Trophoblast cell (in vitro differentiated cells and primary cell): ENCODE measurements at regions not wholly inside any gene's neighbourhood (a gene's known extent, or its start where the extent isn't known, plus 50 kb on each side); places are given as distances from the start of the nearest gene placed in this dataset.

ENCODE experiments used
- DNase-seq, 2 donors: peaks; one replicate each; pipeline ENCODE4 v3.0.0-alpha.2; 2016
- H2AFZ ChIP-seq: 2 replicates; pipeline ENCODE4 v1.6.1; 2013; ENCODE audit warnings: low read length, moderate library complexity, mild to moderate bottlenecking; ENCODE audit not compliant: insufficient read depth, poor library complexity
- H2AK5ac ChIP-seq: 2 replicates; pipeline ENCODE4 v1.6.1; 2013; ENCODE audit warnings: mild to moderate bottlenecking, low read length
- H2BK120ac ChIP-seq: 2 replicates; pipeline ENCODE4 v1.6.1; 2013; ENCODE audit warnings: low read length, mild to moderate bottlenecking, moderate library complexity; ENCODE audit not compliant: insufficient read depth, poor library complexity
- H2BK12ac ChIP-seq: 2 replicates; pipeline ENCODE4 v1.6.1; 2013; ENCODE audit warnings: mild to moderate bottlenecking, low read length, moderate library complexity
- H2BK5ac ChIP-seq: 2 replicates; pipeline ENCODE4 v1.6.1; 2013; ENCODE audit warnings: low read length, low read depth, moderate library complexity, mild to moderate bottlenecking; ENCODE audit not compliant: poor library complexity
- H3K14ac ChIP-seq: 2 replicates; pipeline ENCODE4 v1.6.1; 2013; ENCODE audit warnings: mild to moderate bottlenecking, low read length
- H3K18ac ChIP-seq: 2 replicates; pipeline ENCODE4 v1.6.1; 2013; ENCODE audit warnings: mild to moderate bottlenecking, low read length
- H3K23ac ChIP-seq: 2 replicates; pipeline ENCODE4 v1.6.1; 2013; ENCODE audit warnings: low read length
- H3K27ac ChIP-seq: 2 replicates; pipeline ENCODE4 v1.5.1; 2013; ENCODE audit warnings: low read depth, mild to moderate bottlenecking, inconsistent platforms, low read length, moderate library complexity
- H3K27me3 ChIP-seq: 2 replicates; pipeline ENCODE4 v1.6.1; 2013; ENCODE audit warnings: inconsistent platforms, mild to moderate bottlenecking, low read length, moderate library complexity; ENCODE audit not compliant: insufficient read depth
- H3K36me3 ChIP-seq, 2 experiments: 1 replicate in 1 of 2; 2 replicates in 1 of 2; pipeline ENCODE4 v1.6.1; 2013; ENCODE audit warnings: low read length in 2 of 2, mild to moderate bottlenecking in 2 of 2, moderate library complexity in 1 of 2; ENCODE audit not compliant: insufficient read depth in 2 of 2, control insufficient read depth in 1 of 2
- H3K4ac ChIP-seq: 2 replicates; pipeline ENCODE4 v1.6.1; 2013; ENCODE audit warnings: low read depth, mild to moderate bottlenecking, low read length, moderate library complexity
- H3K4me1 ChIP-seq, 2 experiments: 1 replicate in 1 of 2; 2 replicates in 1 of 2; pipeline ENCODE4 v1.6.1; 2013; ENCODE audit warnings: low read length in 2 of 2, mild to moderate bottlenecking in 2 of 2, moderate library complexity in 1 of 2; ENCODE audit not compliant: insufficient read depth in 2 of 2, control insufficient read depth in 1 of 2
- H3K4me2 ChIP-seq: 2 replicates; pipeline ENCODE4 v1.6.1; 2013; ENCODE audit warnings: inconsistent platforms, mild to moderate bottlenecking, low read length, moderate library complexity
- H3K4me3 ChIP-seq: 2 replicates; pipeline ENCODE4 v1.5.1; 2013; ENCODE audit warnings: mild to moderate bottlenecking, low read depth, low read length, inconsistent platforms
- H3K79me1 ChIP-seq: one replicate; pipeline ENCODE4 v1.6.1; 2013; ENCODE audit warnings: low read length
- H3K79me2 ChIP-seq: 2 replicates; pipeline ENCODE4 v1.6.1; 2013; ENCODE audit warnings: low read length, mild to moderate bottlenecking; ENCODE audit not compliant: control insufficient read depth, insufficient read depth, poor library complexity
- H3K9ac ChIP-seq: 2 replicates; pipeline ENCODE4 v1.6.1; 2013; ENCODE audit warnings: mild to moderate bottlenecking, low read length
- H3K9me3 ChIP-seq: 2 replicates; pipeline ENCODE4 v1.6.1; 2013; ENCODE audit warnings: low read depth, mild to moderate bottlenecking, control low read depth, inconsistent platforms, low read length; ENCODE audit not compliant: insufficient read depth
- H4K12ac ChIP-seq: 2 replicates; pipeline ENCODE4 v1.6.1; 2013; ENCODE audit warnings: low read depth, mild to moderate bottlenecking, low read length, moderate library complexity
- H4K8ac ChIP-seq: 2 replicates; pipeline ENCODE4 v1.6.1; 2013; ENCODE audit warnings: low read depth, mild to moderate bottlenecking, low read length, moderate library complexity
- H4K91ac ChIP-seq: one replicate; pipeline ENCODE4 v1.6.1; 2013; ENCODE audit warnings: low read depth, mild to moderate bottlenecking, low read length, moderate library complexity
- WGBS: extraction: QIAGEN DNeasy Blood & Tissue Kit; methylation state at CpG from one replicate; pipeline ENCODE4 v1.1.7; 2013; ENCODE audit warnings: missing lambda C conversion rate; ENCODE audit not compliant: insufficient read length, insufficient coverage; ENCODE audit errors: extremely low coverage; 5-methylcytosine and 5-hydroxymethylcytosine counted together

GRCh38 chr1:217369271-217369981 is 261.5 kb downstream of the GPATCH2 start:
- Histone ChIP-seq H3K9me3 (no peaks in the 10 kb centered on the region), H3K79me1 (no peaks in the 10 kb centered on the region), H3K4me2 (peak overlapping the region; percentile 45), H4K12ac (no peak overlapping the region), H4K91ac (no peak overlapping the region), H4K8ac (no peak overlapping the region), H3K36me3 (no peaks in the 10 kb centered on the region), H2BK120ac (no peak overlapping the region), H2BK12ac (no peak overlapping the region), H3K9ac (no peak overlapping the region), H3K27ac (no peak overlapping the region), H3K14ac (no peak overlapping the region), H2AFZ (no peak overlapping the region), H2BK5ac (no peak overlapping the region), H3K4me1 (peaks cover 9 to 13% of the 10 kb centered on the region in 2 experiments), H3K27me3 (no peaks in the 10 kb centered on the region), H3K23ac (no peak overlapping the region), H2AK5ac (no peak overlapping the region), H3K79me2 (no peaks in the 10 kb centered on the region), H3K18ac (no peak overlapping the region), H3K4ac (no peak overlapping the region), H3K4me3 (no peak overlapping the region)
- DNase-seq: no peak
- no CpG with 5 or more reads among the region's 8 CpGs for WGBS

- Histone ChIP-seq H3K79me1 (no peaks in the 10 kb centered on the region), H4K12ac (no peak overlapping the region), H4K91ac (no peak overlapping the region), H3K4me1 (peaks cover 0 to under 1% of the 10 kb centered on the region in 2 experiments), H2BK5ac (no peak overlapping the region), H2BK120ac (no peak overlapping the region), H3K36me3 (no peaks in the 10 kb centered on the region), H3K4ac (no peak overlapping the region), H3K9me3 (no peaks in the 10 kb centered on the region), H2AFZ (no peak overlapping the region), H3K14ac (no peak overlapping the region), H3K18ac (no peak overlapping the region), H3K27me3 (no peaks in the 10 kb centered on the region), H3K9ac (no peak overlapping the region), H2BK12ac (no peak overlapping the region), H2AK5ac (no peak overlapping the region), H3K4me3 (no peak overlapping the region), H3K4me2 (no peak overlapping the region), H3K27ac (no peak overlapping the region), H3K79me2 (no peaks in the 10 kb centered on the region), H3K23ac (no peak overlapping the region), H4K8ac (no peak overlapping the region)
- WGBS: no CpG with 5 or more reads among the region's 3 CpGs
- DNase-seq: no peak
Measured at GRCh38 chr1:217364220-217364619, 266.7 kb downstream of the GPATCH2 start.

GRCh38 chr1:217363319-217363718 is 267.6 kb downstream of the GPATCH2 start:
- H3K79me1 ChIP-seq: no peaks in the 10 kb centered on the region
- no CpG with 5 or more reads among the region's 4 CpGs for WGBS
- H3K4me2 ChIP-seq: no peak overlapping the region
- H3K9me3 ChIP-seq: no peaks in the 10 kb centered on the region
- H3K18ac ChIP-seq: no peak overlapping the region
- no peak overlapping the region for H2AK5ac ChIP-seq
- no peak overlapping the region for H2BK12ac ChIP-seq
- H3K4me1 ChIP-seq: no peaks in the 10 kb centered on the region
- no peaks in the 10 kb centered on the region for H3K36me3 ChIP-seq
- H3K23ac ChIP-seq: no peak overlapping the region
- H4K8ac ChIP-seq: no peak overlapping the region
- no peak overlapping the region for H4K12ac ChIP-seq
- no peak overlapping the region for H2BK5ac ChIP-seq
- H3K79me2 ChIP-seq: no peaks in the 10 kb centered on the region
- DNase-seq: peak in 1 of 2 donors; percentile 2
- no peak overlapping the region for H2AFZ ChIP-seq
- no peak overlapping the region for H4K91ac ChIP-seq
- H3K4me3 ChIP-seq: no peak overlapping the region
- no peak overlapping the region for H3K27ac ChIP-seq
- H3K4ac ChIP-seq: no peak overlapping the region
- no peaks in the 10 kb centered on the region for H3K27me3 ChIP-seq
- H3K9ac ChIP-seq: no peak overlapping the region
- no peak overlapping the region for H3K14ac ChIP-seq
- H2BK120ac ChIP-seq: no peak overlapping the region

DNA sequence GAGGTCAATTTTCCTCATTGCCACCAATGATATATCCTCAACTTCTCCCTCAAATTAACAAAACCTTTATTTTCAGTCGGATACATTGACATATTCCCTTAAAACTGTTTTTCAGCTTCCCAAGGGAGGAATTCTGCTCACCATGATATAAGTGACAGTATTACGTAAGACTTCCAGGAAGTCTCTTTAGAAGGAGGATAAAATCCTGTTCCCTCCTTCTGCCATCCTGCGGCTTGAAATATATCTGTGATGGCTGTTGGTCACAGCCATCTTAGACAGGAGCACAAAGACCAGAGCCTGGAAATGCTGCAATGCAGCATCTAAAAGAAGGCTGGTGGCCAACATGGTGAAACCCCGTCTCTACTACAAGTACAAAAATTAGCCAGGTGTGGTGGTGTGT is 270.4 kb downstream of the GPATCH2 start:
- Histone ChIP-seq H3K4ac (no peak overlapping the region), H3K79me2 (no peaks in the 10 kb centered on the region), H3K4me1 (no peaks in the 10 kb centered on the region), H2AK5ac (no peak overlapping the region), H2AFZ (no peak overlapping the region), H4K12ac (no peak overlapping the region), H3K79me1 (no peaks in the 10 kb centered on the region), H3K23ac (no peak overlapping the region), H3K18ac (no peak overlapping the region), H3K4me2 (no peak overlapping the region), H3K27me3 (no peaks in the 10 kb centered on the region), H3K4me3 (no peak overlapping the region), H3K9me3 (no peaks in the 10 kb centered on the region), H3K36me3 (no peaks in the 10 kb centered on the region), H3K14ac (no peak overlapping the region), H4K8ac (no peak overlapping the region), H3K9ac (no peak overlapping the region), H3K27ac (no peak overlapping the region), H2BK12ac (no peak overlapping the region), H4K91ac (no peak overlapping the region), H2BK120ac (no peak overlapping the region), H2BK5ac (no peak overlapping the region)
- 100% methylated on average over 1 of the region's 4 CpGs for WGBS
- no peak for DNase-seq
